ENCODE measurements at regions not wholly inside any gene's neighbourhood (a gene's known extent, or its start where the extent isn't known, plus 50 kb on each side); places are given as distances from the start of the nearest gene placed in this dataset.

DNA sequence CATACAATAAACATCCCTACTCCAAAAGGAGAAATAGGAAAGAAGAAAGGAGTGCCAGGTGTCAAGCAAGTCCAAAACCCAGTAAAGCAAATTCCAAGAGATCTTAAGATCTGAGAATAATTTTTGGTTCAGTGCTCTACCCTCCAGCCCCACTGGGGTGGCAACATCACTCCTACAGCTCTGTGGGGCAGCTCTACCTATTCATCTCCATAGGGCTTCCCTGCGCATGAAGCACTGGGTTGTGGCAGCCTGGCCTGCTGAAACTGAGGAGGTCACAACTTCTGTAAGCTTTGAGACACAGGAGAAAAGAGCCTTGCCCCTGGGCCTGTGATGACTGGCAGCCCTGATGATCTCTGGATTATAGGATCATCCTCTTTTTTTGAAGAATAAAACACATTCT lies 378.2 kb upstream of the SOX14 start:
- DNase-seq: no peak
- no peaks in the 10 kb centered on the region for H3K36me3 Mint-ChIP-seq
- no peaks in the 10 kb centered on the region for H3K4me1 Mint-ChIP-seq
- H3K9me3 Mint-ChIP-seq: peaks cover 2% of the 10 kb centered on the region
- ATAC-seq (ENCODE audit: low read depth): no peak
- H3K27ac Mint-ChIP-seq: no peak overlapping the region
- no peaks in the 10 kb centered on the region for H3K27me3 Mint-ChIP-seq
- POLR2A ChIA-PET: no interaction called here
- no peak overlapping the region for H3K4me3 Mint-ChIP-seq

DNA sequence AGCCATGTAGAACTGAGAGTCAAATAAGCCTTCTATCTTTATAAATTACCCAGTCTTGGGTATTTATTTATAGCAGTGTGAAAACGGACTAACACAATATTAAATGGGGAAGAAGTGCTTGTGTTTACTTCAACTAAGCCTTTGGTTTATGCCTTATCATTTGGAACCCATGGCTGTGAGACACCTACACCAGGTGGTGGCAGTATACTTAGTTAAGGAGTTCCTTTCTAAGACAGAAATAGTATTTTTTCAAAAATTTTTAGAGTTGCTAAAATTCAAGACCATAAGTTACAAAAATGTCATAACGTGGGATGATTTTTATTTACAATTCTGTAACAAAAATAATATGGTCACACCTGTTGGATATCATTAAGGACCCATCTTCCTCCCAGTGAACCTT lies 354.5 kb upstream of the SOX14 start:
- DNase-seq (no peak), ATAC-seq (ENCODE audit: low read depth) (no peak)
- H3K27me3 Mint-ChIP-seq: no peaks in the 10 kb centered on the region
- no peak overlapping the region for H3K27ac Mint-ChIP-seq
- no peak overlapping the region for H3K4me3 Mint-ChIP-seq
- H3K36me3 Mint-ChIP-seq: no peaks in the 10 kb centered on the region
- POLR2A ChIA-PET: no interaction called here
- H3K4me1 Mint-ChIP-seq: no peaks in the 10 kb centered on the region
- peaks cover 2% of the 10 kb centered on the region for H3K9me3 Mint-ChIP-seq

DNA sequence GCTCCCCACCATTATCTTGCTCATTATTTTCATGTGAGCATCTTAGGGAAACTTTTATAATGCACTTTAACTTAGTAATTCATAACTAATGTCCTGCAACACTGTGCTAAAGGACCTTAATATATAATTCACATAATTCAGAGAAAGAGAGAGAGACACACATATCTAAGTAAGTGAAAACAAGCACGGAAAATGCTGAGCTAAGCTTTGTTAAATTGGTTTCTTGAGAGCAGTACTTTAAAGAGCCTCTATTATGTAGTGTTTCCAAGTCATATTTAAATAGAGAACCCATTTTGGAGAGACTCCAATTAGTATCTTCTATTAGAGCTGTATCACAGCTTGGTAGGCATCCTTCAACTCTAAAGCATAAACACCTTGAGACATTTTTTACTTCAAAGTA lies 354.1 kb upstream of the SOX14 start:
- POLR2A ChIA-PET: no interaction called here
- H3K27ac Mint-ChIP-seq: no peak overlapping the region
- H3K4me3 Mint-ChIP-seq: no peak overlapping the region
- DNase-seq: no peak
- ATAC-seq (ENCODE audit: low read depth): no peak
- H3K9me3 Mint-ChIP-seq: peaks cover 2% of the 10 kb centered on the region
- H3K4me1 Mint-ChIP-seq: no peaks in the 10 kb centered on the region
- H3K27me3 Mint-ChIP-seq: no peaks in the 10 kb centered on the region
- H3K36me3 Mint-ChIP-seq: no peaks in the 10 kb centered on the region

DNA sequence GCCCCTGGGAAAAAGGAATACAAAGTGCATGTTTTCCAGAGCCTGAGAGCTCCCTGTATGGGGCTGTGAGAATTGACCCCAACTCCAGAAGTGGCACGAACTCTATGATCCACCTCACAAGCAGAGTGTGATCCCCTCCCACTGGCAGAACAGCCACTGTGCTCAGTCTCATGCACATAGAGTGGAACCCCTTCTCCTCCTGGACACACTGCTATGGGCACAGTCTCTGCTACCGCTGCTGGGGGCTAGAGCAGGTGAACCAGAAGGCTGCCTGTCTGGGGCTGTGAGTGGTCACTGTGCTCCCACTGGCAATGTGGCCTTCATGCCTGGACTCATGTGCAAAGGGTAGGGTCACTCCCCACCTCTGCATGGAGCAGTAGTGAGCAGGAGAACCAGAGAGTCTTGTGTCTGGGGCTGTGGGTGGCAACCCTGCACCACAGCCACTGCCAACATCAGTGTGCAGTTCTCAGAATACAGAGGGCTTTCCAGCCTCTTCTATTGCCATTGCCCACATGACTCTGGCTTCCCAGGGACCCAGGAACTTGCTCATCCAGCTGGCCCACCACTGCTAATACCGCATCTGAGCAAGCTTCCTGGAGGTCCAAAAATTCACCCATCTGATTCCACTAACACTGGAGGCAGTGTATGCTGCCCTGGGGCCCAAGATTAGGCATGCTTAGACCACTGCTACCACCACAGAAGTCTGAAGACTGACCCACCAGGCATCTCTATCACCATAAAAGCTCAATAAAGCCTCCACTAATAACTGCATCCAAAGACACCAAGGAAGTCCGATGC lies 343.7 kb upstream of the SOX14 start:
- DNase-seq: no peak
- ATAC-seq (ENCODE audit: low read depth): no peak
- no peak overlapping the region for H3K27ac Mint-ChIP-seq
- H3K4me1 Mint-ChIP-seq: no peaks in the 10 kb centered on the region
- H3K27me3 Mint-ChIP-seq: no peaks in the 10 kb centered on the region
- POLR2A ChIA-PET: no interaction called here
- no peak overlapping the region for H3K4me3 Mint-ChIP-seq
- H3K36me3 Mint-ChIP-seq: no peaks in the 10 kb centered on the region
- H3K9me3 Mint-ChIP-seq: peaks cover 5% of the 10 kb centered on the region

DNA sequence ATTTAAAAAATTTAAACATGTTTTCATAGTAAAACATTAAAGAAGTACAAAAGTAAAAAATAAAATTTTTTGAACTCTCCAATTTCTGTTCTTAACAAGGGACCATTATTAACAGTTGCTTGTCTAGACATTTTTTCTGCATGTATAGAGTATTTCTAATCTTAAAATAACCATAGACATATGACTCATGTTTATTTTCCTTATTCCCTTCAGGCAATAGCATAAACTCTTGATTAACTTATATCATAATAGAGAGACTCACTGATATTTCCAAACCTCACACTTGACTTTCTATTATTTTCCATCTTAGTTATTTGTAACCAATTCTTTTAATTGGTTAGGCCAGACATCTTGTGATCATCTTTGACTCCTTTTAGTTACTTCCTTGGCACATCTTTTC lies 325.6 kb upstream of the SOX14 start:
- no peak overlapping the region for H3K4me3 Mint-ChIP-seq
- DNase-seq (no peak), ATAC-seq (ENCODE audit: low read depth) (no peak)
- POLR2A ChIA-PET: no interaction called here
- no peaks in the 10 kb centered on the region for H3K27me3 Mint-ChIP-seq
- no peaks in the 10 kb centered on the region for H3K4me1 Mint-ChIP-seq
- no peaks in the 10 kb centered on the region for H3K36me3 Mint-ChIP-seq
- H3K9me3 Mint-ChIP-seq: peaks cover 8% of the 10 kb centered on the region
- no peak overlapping the region for H3K27ac Mint-ChIP-seq

DNA sequence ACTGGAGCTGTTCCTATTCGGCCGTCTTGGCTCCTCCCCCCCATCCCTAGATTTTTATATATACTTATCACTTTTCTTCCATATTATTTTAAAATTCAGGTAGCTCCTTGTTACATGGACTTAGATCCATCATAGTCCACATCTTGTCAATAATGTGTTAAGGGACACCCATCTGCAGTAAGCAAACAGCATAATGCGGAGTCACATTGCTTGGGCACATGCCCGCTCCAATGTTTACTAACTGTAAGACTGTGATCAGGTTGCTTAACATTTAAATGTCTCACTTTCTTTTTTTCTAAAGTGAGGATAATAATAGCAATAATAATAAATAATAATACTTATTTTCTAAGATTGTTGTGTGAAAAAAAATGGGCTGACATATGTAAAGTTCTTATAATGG lies 303.2 kb upstream of the SOX14 start:
- no peak overlapping the region for H3K4me3 Mint-ChIP-seq
- POLR2A ChIA-PET: no interaction called here
- no peaks in the 10 kb centered on the region for H3K4me1 Mint-ChIP-seq
- ATAC-seq (ENCODE audit: low read depth) (no peak), DNase-seq (no peak)
- no peaks in the 10 kb centered on the region for H3K9me3 Mint-ChIP-seq
- no peaks in the 10 kb centered on the region for H3K36me3 Mint-ChIP-seq
- no peak overlapping the region for H3K27ac Mint-ChIP-seq
- no peaks in the 10 kb centered on the region for H3K27me3 Mint-ChIP-seq

DNA sequence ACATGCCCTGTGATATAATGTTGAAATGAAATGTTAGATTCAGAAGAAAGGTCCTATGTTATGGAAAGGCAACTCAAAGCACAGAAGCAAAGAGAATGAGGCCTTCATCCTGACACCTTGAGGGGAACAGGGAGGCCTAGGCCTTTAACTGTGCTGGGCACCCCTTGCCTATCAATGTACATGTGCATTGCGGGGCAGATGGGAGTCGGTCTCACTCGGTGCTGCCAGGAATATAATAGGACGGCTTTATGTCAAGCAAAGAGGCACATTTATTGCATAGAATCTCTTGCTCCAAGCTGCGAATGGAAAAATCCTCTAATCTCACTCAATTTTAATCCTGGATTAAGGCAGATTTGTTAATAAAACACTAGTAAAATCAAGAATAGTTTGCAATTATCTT lies 301.0 kb upstream of the SOX14 start:
- DNase-seq (no peak), ATAC-seq (ENCODE audit: low read depth) (no peak)
- no peak overlapping the region for H3K4me3 Mint-ChIP-seq
- H3K9me3 Mint-ChIP-seq: no peaks in the 10 kb centered on the region
- POLR2A ChIA-PET: no interaction called here
- no peaks in the 10 kb centered on the region for H3K36me3 Mint-ChIP-seq
- H3K27me3 Mint-ChIP-seq: no peaks in the 10 kb centered on the region
- H3K4me1 Mint-ChIP-seq: no peaks in the 10 kb centered on the region
- H3K27ac Mint-ChIP-seq: no peak overlapping the region

DNA sequence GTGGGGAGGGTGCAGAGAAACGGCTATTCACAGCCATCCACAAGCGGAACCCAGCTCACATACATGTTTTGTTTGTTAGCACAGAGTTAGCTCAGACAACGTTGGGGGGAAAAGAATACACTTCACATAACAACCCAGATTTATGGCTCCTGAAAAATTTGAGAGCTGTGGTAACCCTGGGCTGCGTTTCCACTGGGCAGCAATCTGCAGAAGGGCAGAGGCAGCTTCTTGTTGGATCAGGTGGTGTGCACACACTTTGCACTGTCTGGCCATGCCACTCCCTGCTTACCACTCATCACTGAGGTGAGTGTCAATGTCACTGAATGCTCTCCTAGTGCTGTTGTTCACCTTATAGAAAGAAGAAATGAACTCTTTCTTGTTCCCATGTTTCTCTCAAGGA lies 299.8 kb upstream of the SOX14 start:
- H3K4me1 Mint-ChIP-seq: no peaks in the 10 kb centered on the region
- ATAC-seq (ENCODE audit: low read depth): no peak
- no peaks in the 10 kb centered on the region for H3K27me3 Mint-ChIP-seq
- H3K9me3 Mint-ChIP-seq: no peaks in the 10 kb centered on the region
- no peak for DNase-seq
- no peak overlapping the region for H3K4me3 Mint-ChIP-seq
- no peaks in the 10 kb centered on the region for H3K36me3 Mint-ChIP-seq
- POLR2A ChIA-PET: no interaction called here
- no peak overlapping the region for H3K27ac Mint-ChIP-seq

DNA sequence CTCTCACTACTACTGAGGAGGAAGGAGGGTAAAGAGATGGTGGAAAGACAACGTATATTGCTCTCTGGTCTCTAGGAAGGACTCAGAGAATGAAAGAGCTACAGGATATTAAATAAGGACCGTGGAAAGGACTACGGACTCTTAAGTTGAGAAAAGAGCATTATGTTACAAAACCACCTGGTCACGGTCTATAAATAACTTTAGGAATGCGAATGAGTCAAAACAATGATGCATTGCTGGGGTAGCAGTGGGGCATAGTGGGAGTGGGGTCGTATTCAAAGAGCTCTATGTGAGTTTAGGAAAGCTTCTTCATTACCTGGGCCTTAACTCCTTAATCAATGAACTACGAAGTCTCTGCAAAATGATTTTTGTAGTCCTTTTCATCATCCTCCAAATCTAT lies 295.7 kb upstream of the SOX14 start:
- POLR2A ChIA-PET: no interaction called here
- H3K4me1 Mint-ChIP-seq: no peaks in the 10 kb centered on the region

DNA sequence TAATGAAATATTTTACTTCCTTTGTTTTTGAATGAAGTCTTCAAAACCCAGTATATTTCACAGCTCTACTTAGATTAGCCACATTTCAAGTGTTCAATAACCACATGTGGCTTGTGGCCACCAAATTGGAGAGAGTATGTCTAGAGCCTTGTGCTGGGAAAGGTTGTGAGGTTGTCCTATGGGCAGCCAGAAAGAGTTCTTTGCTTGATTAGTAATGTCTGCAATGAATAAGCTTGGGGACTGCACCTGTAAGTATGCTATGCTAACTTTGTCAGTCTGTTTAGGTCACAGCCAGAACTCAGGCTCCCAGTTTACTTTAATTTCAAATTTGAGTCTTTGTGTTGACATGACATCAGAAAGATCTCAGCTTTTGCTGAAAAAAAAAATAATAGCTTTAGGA lies 294.9 kb upstream of the SOX14 start:
- H3K9me3 Mint-ChIP-seq: no peaks in the 10 kb centered on the region
- H3K4me3 Mint-ChIP-seq: no peak overlapping the region
- no peaks in the 10 kb centered on the region for H3K27me3 Mint-ChIP-seq
- POLR2A ChIA-PET: no interaction called here
- ATAC-seq (ENCODE audit: low read depth) (no peak), DNase-seq (no peak)
- no peaks in the 10 kb centered on the region for H3K36me3 Mint-ChIP-seq
- no peak overlapping the region for H3K27ac Mint-ChIP-seq
- no peaks in the 10 kb centered on the region for H3K4me1 Mint-ChIP-seq

More for the DNA sequence above, 295.7 kb upstream of the SOX14 start:
- H3K27me3 Mint-ChIP-seq: no peaks in the 10 kb centered on the region
- DNase-seq (no peak), ATAC-seq (ENCODE audit: low read depth) (no peak)
- no peaks in the 10 kb centered on the region for H3K9me3 Mint-ChIP-seq
- no peaks in the 10 kb centered on the region for H3K36me3 Mint-ChIP-seq
- H3K27ac Mint-ChIP-seq: no peak overlapping the region
- H3K4me3 Mint-ChIP-seq: no peak overlapping the region

DNA sequence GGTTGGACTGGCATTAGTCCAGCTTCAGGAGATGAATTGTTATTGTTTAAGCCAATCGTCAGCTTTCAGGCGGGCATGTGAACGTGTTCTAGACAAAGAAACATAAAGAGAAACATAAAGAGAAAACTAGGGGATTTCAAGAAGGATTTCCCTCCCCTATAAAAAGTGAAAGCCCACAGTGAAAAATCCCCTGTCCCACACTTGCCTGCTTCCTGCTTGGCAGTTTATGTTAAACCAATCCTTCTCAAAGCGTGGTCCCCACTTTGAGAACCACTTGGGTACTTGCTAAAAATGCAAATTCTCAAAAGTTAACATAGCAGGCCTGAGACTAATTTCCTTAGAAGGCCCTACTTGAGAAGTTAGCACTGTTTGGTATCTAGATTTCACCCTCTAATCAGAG lies 293.0 kb upstream of the SOX14 start:
- POLR2A ChIA-PET: no interaction called here

DNA sequence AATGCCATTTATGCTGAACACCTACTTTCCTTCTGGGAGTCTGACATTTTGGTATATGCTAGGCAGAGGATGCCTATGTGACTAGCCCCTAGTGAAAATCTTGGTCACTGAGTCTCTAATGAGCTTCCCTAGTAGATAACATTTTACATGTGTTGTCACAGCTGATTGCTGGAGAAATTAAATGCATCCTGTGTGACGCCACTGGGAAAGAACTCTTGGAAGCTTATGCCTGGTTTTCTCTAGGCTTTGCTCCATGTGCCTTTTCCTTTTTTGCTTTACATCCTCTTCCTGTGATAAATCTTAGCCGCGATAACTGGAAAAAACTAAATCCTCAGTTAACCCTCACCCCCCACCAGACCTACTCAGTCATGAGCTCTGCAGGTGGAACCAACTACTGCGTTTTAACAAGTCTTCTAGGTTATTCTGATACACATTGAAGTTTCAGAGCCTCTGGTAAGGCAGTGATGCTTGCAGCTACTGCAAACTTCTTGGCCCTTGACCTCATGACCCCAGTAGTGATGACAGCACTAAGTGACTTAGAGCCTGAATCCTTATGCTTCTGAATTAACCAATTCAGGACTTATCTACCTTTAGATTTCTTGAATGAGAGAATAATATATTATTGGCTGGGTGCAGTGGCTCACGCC lies 292.4 kb upstream of the SOX14 start:
- no peak overlapping the region for H3K4me3 Mint-ChIP-seq
- ATAC-seq (ENCODE audit: low read depth) (no peak), DNase-seq (no peak)
- H3K4me1 Mint-ChIP-seq: no peaks in the 10 kb centered on the region
- H3K9me3 Mint-ChIP-seq: no peaks in the 10 kb centered on the region
- no peaks in the 10 kb centered on the region for H3K36me3 Mint-ChIP-seq
- H3K27ac Mint-ChIP-seq: no peak overlapping the region
- no peaks in the 10 kb centered on the region for H3K27me3 Mint-ChIP-seq
- POLR2A ChIA-PET: no interaction called here

More for the DNA sequence above, 293.0 kb upstream of the SOX14 start:
- H3K4me3 Mint-ChIP-seq: no peak overlapping the region
- no peak for ATAC-seq (ENCODE audit: low read depth)
- no peak for DNase-seq
- H3K9me3 Mint-ChIP-seq: no peaks in the 10 kb centered on the region
- no peak overlapping the region for H3K27ac Mint-ChIP-seq
- no peaks in the 10 kb centered on the region for H3K27me3 Mint-ChIP-seq
- no peaks in the 10 kb centered on the region for H3K4me1 Mint-ChIP-seq
- H3K36me3 Mint-ChIP-seq: no peaks in the 10 kb centered on the region

DNA sequence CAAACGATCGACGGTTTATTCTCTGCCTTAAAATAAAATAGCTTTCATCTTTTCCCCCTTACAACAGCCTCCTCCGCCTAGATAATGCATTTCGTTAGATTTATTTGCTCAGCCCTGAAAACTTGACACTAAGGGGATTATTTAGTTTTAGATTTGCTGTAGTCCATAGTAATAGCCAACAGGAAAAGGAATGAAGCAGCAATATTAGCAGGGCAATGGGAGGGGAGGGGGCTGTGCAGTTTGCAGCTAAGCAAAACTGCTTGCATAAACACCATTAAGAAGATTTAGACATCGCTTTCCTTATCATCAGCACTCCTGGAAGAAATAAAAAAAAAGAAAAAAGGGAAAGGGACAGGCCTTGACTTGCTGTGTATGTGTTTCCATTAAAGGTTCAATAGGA lies 286.5 kb upstream of the SOX14 start:
- DNase-seq: no peak
- ATAC-seq (ENCODE audit: low read depth): no peak
- no peaks in the 10 kb centered on the region for H3K36me3 Mint-ChIP-seq
- POLR2A ChIA-PET: no interaction called here
- no peaks in the 10 kb centered on the region for H3K27me3 Mint-ChIP-seq
- H3K4me1 Mint-ChIP-seq: no peaks in the 10 kb centered on the region
- no peak overlapping the region for H3K4me3 Mint-ChIP-seq
- H3K27ac Mint-ChIP-seq: no peak overlapping the region
- no peaks in the 10 kb centered on the region for H3K9me3 Mint-ChIP-seq

DNA sequence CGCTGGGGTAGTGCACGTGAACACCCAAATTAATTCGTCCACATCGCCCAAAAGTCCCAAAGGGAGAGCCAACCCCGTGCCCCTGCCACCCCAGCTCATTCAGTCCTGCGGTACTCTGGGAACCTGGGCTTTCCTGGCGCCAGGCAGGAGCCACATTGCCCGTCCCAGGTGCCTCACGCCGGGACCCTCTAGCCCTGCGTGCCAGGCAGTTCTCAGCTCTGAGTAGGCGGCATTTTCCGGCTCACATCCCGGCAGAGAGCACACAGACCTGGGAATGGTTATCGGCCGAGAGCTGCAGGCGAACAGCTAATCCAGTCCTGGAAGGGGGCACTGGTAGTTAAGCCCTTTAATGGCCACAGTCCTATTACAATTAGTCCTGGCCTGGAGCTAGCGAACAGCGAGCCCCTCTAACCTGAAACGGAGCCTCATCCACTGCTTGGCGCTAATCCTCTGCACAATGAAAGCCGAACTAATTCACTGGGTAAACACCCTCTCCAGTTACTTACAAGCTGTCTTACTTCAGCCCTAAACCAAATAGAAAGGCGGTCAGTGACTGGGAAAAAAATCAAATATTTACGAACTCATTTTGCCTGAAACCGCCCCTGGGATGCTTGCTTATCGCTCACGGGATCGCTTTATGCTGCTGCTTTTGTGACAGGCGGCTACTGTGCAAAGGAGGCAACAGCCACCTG lies 254.6 kb upstream of the SOX14 start:
- no peak overlapping the region for H3K27ac Mint-ChIP-seq
- H3K4me3 Mint-ChIP-seq: no peak overlapping the region

More for the DNA sequence above, 254.6 kb upstream of the SOX14 start:
- ATAC-seq (ENCODE audit: low read depth) (no peak), DNase-seq (no peak)
- POLR2A ChIA-PET: no interaction called here
- Mint-ChIP-seq H3K36me3 (no peaks in the 10 kb centered on the region), H3K9me3 (peaks cover 2% of the 10 kb centered on the region), H3K27me3 (no peaks in the 10 kb centered on the region), H3K4me1 (no peaks in the 10 kb centered on the region)

Measured in activated naive CD8-positive, alpha-beta T cell treated with anti-CD3 and anti-CD28 coated beads, Interleukin-2, amount 10 ng/mL, durations not matched to agents 7 days and 5 days (primary cell).